GM23338 (cell line): ENCODE measurements at regions not wholly inside any gene's neighbourhood (a gene's known extent, or its start where the extent isn't known, plus 50 kb on each side); places are given as distances from the start of the nearest gene placed in this dataset.

Experiments used
- ATAC-seq: fragments of 200-7000 bp; cut with Tn5 transposase; 3 replicates; pipeline ENCODE4 v1.9.1; 2020
- DNase-seq: peaks from one replicate; pipeline ENCODE4 v3.0.0-alpha.2; 2015; ENCODE audit warnings: low spot score
- H2AFZ ChIP-seq: fragments of 200-600 bp; sonication (generic); 2 replicates; pipeline ENCODE4 v1.8.0; 2016; ENCODE audit warnings: antibody characterized with exemption, mild to moderate bottlenecking, moderate library complexity
- H3F3A ChIP-seq: fragments of 200-600 bp; sonication (generic); replicated peaks from 2 replicates; pipeline ENCODE4 v1.8.0; 2017; ENCODE audit warnings: antibody characterized with exemption, mixed run types, low read depth
- H3K27ac ChIP-seq: fragments of 200-600 bp; sonication (generic); 2 replicates; pipeline ENCODE4 v1.6.1; 2016; ENCODE audit warnings: low read depth
- H3K27me3 ChIP-seq: fragments of 200-600 bp; sonication (generic); 2 replicates; pipeline ENCODE4 v1.8.0; 2016; ENCODE audit warnings: mild to moderate bottlenecking, mixed run types, moderate library complexity; ENCODE audit not compliant: insufficient read depth
- H3K36me3 ChIP-seq: fragments of 200-600 bp; sonication (generic); 2 replicates; pipeline ENCODE4 v1.8.0; 2016; ENCODE audit warnings: mild to moderate bottlenecking; ENCODE audit not compliant: insufficient read depth
- H3K4me1 ChIP-seq: fragments of 200-600 bp; sonication (generic); 2 replicates; pipeline ENCODE4 v1.8.0; 2016; ENCODE audit warnings: mild to moderate bottlenecking, moderate library complexity; ENCODE audit not compliant: insufficient read depth
- H3K4me2 ChIP-seq: fragments of 200-600 bp; sonication (generic); 2 replicates; pipeline ENCODE4 v1.7.1; 2017; ENCODE audit warnings: mixed run types
- H3K4me3 ChIP-seq: fragments of 200-600 bp; sonication (generic); 2 replicates; pipeline ENCODE4 v1.6.1; 2016; ENCODE audit warnings: mixed run types
- H3K79me2 ChIP-seq: fragments of 200-600 bp; sonication (generic); replicated peaks from 2 replicates; pipeline ENCODE4 v1.8.0; 2017; ENCODE audit warnings: mild to moderate bottlenecking; ENCODE audit not compliant: insufficient read depth
- H3K9me2 ChIP-seq: fragments of 200-600 bp; sonication (generic); 2 replicates; pipeline ENCODE4 v1.8.0; 2017; ENCODE audit not compliant: insufficient read depth
- H4K20me1 ChIP-seq: fragments of 200-600 bp; sonication (generic); replicated peaks from 2 replicates; pipeline ENCODE4 v1.8.0; 2017; ENCODE audit warnings: mild to moderate bottlenecking; ENCODE audit not compliant: insufficient read depth
- H3K27ac Mint-ChIP-seq: 2 replicates; pipeline ENCODE4 v1.8.0; 2020; ENCODE audit warnings: inconsistent platforms, mild to moderate bottlenecking, moderate library complexity, mixed read lengths
- H3K27me3 Mint-ChIP-seq: 3 replicates; pipeline ENCODE4 v1.8.0; 2022; ENCODE audit warnings: low read depth, mild to moderate bottlenecking, moderate library complexity, mixed read lengths, inconsistent platforms; ENCODE audit not compliant: insufficient read depth, poor library complexity
- H3K36me3 Mint-ChIP-seq: 3 replicates; pipeline ENCODE4 v1.8.0; 2021; ENCODE audit warnings: low read depth, mild to moderate bottlenecking, inconsistent platforms, moderate library complexity, mixed read lengths
- H3K4me1 Mint-ChIP-seq: 3 replicates; pipeline ENCODE4 v1.8.0; 2020; ENCODE audit warnings: mild to moderate bottlenecking, inconsistent platforms, mixed read lengths
- H3K4me3 Mint-ChIP-seq: 3 replicates; pipeline ENCODE4 v1.8.0; 2021; ENCODE audit warnings: moderate library complexity, mild to moderate bottlenecking, inconsistent platforms, mixed read lengths
- H3K9me3 Mint-ChIP-seq: 3 replicates; pipeline ENCODE4 v1.8.0; 2020; ENCODE audit warnings: moderate library complexity, mild to moderate bottlenecking, inconsistent platforms, mixed read lengths
- CREB1 ChIP-seq: fragments of 250-450 bp; sonication (Bioruptor Pico); IDR thresholded peaks from 2 replicates; pipeline ENCODE4 v1.5.0; 2020; ENCODE audit warnings: low read depth, mild to moderate bottlenecking, moderate library complexity
- ETS1 ChIP-seq: IDR thresholded peaks from 2 replicates; pipeline ENCODE4 v1.6.1; 2016; ENCODE audit warnings: antibody characterized with exemption
- JUNB ChIP-seq: IDR thresholded peaks from one replicate; pipeline ENCODE4 v1.6.1; 2016; ENCODE audit warnings: antibody characterized with exemption; ENCODE audit not compliant: unreplicated experiment
- REST ChIP-seq: IDR thresholded peaks from one replicate; pipeline ENCODE4 v1.6.1; 2018; ENCODE audit warnings: antibody characterized with exemption; ENCODE audit not compliant: unreplicated experiment
- ZNF114 ChIP-seq: fragments of 250-450 bp; sonication (Bioruptor Pico); IDR thresholded peaks from 2 replicates; pipeline ENCODE4 v1.5.0; 2020; ENCODE audit warnings: mild to moderate bottlenecking, moderate library complexity
- TF ChIP-seq, protein P1 (sequence below): fragments of 250-450 bp; sonication (Bioruptor Pico); IDR thresholded peaks from 2 replicates; pipeline ENCODE4 v1.5.0; 2020; ENCODE audit warnings: mild to moderate bottlenecking, moderate library complexity

GRCh38 chr1:60350531-60350930 is 277.0 kb upstream of the C1orf87 start:
- H2AFZ ChIP-seq, result no peak overlapping the region
- H3K27me3 Mint-ChIP-seq, result no peaks in the 10 kb centered on the region
- H3K27me3 ChIP-seq, result no peaks in the 10 kb centered on the region
- H3K4me3 Mint-ChIP-seq, result no peak overlapping the region
- H4K20me1 ChIP-seq, result no peaks in the 10 kb centered on the region
- H3K4me1 ChIP-seq, result no peaks in the 10 kb centered on the region
- no peak overlapping the region for H3K4me3 ChIP-seq
- H3K4me1 Mint-ChIP-seq, result 0 out of 3 replicates have a peak, but pooled peaks cover 3% of the 10 kb centered on the region
- no peaks in the 10 kb centered on the region for H3F3A ChIP-seq
- H3K9me2 ChIP-seq, result no peaks in the 10 kb centered on the region
- no peak overlapping the region for H3K4me2 ChIP-seq
- no peaks in the 10 kb centered on the region for H3K79me2 ChIP-seq
- H3K36me3 ChIP-seq, result no peaks in the 10 kb centered on the region
- TF ChIP-seq REST (no peak), ZNF114 (no peak), JUNB (no peak), ETS1 (no peak), CREB1 (CRISPR knock-in tag) (no peak)
- TF ChIP-seq, protein P1, sequence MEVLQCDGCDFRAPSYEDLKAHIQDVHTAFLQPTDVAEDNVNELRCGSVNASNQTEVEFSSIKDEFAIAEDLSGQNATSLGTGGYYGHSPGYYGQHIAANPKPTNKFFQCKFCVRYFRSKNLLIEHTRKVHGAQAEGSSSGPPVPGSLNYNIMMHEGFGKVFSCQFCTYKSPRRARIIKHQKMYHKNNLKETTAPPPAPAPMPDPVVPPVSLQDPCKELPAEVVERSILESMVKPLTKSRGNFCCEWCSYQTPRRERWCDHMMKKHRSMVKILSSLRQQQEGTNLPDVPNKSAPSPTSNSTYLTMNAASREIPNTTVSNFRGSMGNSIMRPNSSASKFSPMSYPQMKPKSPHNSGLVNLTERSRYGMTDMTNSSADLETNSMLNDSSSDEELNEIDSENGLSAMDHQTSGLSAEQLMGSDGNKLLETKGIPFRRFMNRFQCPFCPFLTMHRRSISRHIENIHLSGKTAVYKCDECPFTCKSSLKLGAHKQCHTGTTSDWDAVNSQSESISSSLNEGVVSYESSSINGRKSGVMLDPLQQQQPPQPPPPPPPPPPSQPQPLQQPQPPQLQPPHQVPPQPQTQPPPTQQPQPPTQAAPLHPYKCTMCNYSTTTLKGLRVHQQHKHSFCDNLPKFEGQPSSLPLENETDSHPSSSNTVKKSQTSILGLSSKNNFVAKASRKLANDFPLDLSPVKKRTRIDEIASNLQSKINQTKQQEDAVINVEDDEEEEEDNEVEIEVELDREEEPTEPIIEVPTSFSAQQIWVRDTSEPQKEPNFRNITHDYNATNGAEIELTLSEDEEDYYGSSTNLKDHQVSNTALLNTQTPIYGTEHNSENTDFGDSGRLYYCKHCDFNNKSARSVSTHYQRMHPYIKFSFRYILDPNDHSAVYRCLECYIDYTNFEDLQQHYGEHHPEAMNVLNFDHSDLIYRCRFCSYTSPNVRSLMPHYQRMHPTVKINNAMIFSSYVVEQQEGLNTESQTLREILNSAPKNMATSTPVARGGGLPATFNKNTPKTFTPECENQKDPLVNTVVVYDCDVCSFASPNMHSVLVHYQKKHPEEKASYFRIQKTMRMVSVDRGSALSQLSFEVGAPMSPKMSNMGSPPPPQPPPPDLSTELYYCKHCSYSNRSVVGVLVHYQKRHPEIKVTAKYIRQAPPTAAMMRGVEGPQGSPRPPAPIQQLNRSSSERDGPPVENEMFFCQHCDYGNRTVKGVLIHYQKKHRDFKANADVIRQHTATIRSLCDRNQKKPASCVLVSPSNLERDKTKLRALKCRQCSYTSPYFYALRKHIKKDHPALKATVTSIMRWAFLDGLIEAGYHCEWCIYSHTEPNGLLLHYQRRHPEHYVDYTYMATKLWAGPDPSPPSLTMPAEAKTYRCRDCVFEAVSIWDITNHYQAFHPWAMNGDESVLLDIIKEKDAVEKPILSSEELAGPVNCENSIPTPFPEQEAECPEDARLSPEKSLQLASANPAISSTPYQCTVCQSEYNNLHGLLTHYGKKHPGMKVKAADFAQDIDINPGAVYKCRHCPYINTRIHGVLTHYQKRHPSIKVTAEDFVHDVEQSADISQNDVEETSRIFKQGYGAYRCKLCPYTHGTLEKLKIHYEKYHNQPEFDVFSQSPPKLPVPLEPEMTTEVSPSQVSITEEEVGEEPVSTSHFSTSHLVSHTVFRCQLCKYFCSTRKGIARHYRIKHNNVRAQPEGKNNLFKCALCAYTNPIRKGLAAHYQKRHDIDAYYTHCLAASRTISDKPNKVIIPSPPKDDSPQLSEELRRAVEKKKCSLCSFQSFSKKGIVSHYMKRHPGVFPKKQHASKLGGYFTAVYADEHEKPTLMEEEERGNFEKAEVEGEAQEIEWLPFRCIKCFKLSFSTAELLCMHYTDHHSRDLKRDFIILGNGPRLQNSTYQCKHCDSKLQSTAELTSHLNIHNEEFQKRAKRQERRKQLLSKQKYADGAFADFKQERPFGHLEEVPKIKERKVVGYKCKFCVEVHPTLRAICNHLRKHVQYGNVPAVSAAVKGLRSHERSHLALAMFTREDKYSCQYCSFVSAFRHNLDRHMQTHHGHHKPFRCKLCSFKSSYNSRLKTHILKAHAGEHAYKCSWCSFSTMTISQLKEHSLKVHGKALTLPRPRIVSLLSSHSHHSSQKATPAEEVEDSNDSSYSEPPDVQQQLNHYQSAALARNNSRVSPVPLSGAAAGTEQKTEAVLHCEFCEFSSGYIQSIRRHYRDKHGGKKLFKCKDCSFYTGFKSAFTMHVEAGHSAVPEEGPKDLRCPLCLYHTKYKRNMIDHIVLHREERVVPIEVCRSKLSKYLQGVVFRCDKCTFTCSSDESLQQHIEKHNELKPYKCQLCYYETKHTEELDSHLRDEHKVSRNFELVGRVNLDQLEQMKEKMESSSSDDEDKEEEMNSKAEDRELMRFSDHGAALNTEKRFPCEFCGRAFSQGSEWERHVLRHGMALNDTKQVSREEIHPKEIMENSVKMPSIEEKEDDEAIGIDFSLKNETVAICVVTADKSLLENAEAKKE (CRISPR knock-in tag), result no peak
- no peaks in the 10 kb centered on the region for H3K36me3 Mint-ChIP-seq
- no peaks in the 10 kb centered on the region for H3K9me3 Mint-ChIP-seq
- DNase-seq (no peak), ATAC-seq (no peak)
- no peak overlapping the region for H3K27ac ChIP-seq
- H3K27ac Mint-ChIP-seq, result no peak overlapping the region
